ENCODE measurements at regions not wholly inside any gene's neighbourhood (a gene's known extent, or its start where the extent isn't known, plus 50 kb on each side); places are given as distances from the start of the nearest gene placed in this dataset.

GRCh38 chr3:54032598-54032997 is 89.8 kb upstream of the CACNA2D3 start:
- H3K4me3 ChIP-seq (ENCODE audit: low read depth, low read length), result no peak overlapping the region
- ChIA-PET POLR2A (no interaction called here), CTCF (no interaction called here)
- TF ChIP-seq CTCF (IDR thresholded peaks at IDR 0.05; ENCODE audit: insufficient read depth, low read depth, low read length), result no peak
- no peaks in the 10 kb centered on the region for H3K36me3 ChIP-seq (ENCODE audit: control insufficient read depth, insufficient read depth, low read length)
- no peaks in the 10 kb centered on the region for H3K27me3 ChIP-seq (ENCODE audit: control insufficient read depth, insufficient read depth, low read length)
- DNase-seq (ENCODE audit: low read depth), result no peak

- no peaks in the 10 kb centered on the region for H3K36me3 ChIP-seq (ENCODE audit: control insufficient read depth, insufficient read depth, low read length)
- ChIA-PET CTCF (interaction anchor here (0.7 kb wide), 1 partner anchor 13 kb away, joined by 3 read pairs; no protein-coding TSS in a partner anchor), POLR2A (no interaction called here)
- DNase-seq (ENCODE audit: low read depth), result no peak
- no peak for TF ChIP-seq CTCF (IDR thresholded peaks at IDR 0.05; ENCODE audit: insufficient read depth, low read depth, low read length)
- no peak overlapping the region for H3K4me3 ChIP-seq (ENCODE audit: low read depth, low read length)
- no peaks in the 10 kb centered on the region for H3K27me3 ChIP-seq (ENCODE audit: control insufficient read depth, insufficient read depth, low read length)
Measured at GRCh38 chr3:54028372-54028771, 94.0 kb upstream of the CACNA2D3 start.

DNA sequence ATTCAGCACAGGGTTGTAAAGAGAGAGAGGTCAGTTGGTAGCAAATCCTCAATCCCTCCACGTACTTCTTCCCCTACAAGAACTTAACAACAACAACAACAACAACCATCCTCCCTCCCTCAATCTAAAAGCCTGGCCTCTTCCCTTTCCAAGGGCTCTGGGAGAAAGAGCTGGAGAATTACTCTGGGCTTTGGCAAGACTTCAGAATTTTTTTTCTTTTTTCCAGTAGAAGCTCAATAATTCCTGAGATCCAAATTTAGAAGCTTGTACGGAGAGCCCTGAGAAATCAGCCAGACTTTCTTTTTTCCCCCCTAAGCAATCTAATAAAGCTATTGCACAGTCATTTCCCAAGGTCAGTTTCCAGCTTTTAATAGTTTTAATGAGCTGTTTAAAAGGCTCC is 95.8 kb upstream of the CACNA2D3 start:
- ChIA-PET CTCF (no interaction called here), POLR2A (no interaction called here)
- Histone ChIP-seq H3K36me3 (ENCODE audit: control insufficient read depth, insufficient read depth, low read length) (no peaks in the 10 kb centered on the region), H3K4me3 (ENCODE audit: low read depth, low read length) (no peak overlapping the region), H3K27me3 (ENCODE audit: control insufficient read depth, insufficient read depth, low read length) (no peaks in the 10 kb centered on the region)
- no peak for DNase-seq (ENCODE audit: low read depth)
- no peak for TF ChIP-seq CTCF (IDR thresholded peaks at IDR 0.05; ENCODE audit: insufficient read depth, low read depth, low read length)

DNA sequence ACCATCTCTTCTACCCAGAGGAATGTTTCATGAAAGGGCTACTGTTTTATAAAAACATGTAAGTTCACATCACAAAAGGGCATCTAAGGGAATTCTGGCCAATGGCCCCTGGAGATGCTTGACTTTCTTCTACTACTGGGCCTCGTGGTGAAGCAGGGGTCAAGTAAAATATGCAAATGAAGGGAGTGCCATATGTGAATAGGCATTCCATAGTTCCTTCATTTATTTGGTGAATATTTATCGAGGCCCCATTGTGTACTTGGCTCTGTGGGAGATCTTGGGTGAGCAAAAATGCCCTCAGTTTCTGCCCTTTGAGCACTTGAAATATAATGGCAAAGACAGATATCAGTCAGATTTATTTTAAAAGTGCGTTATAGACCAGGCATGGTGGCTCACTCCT is 101.3 kb upstream of the CACNA2D3 start:
- POLR2A ChIA-PET, result no interaction called here
- no peak for TF ChIP-seq CTCF (IDR thresholded peaks at IDR 0.05; ENCODE audit: insufficient read depth, low read depth, low read length)
- CTCF ChIA-PET, result no interaction called here
- Histone ChIP-seq H3K36me3 (ENCODE audit: control insufficient read depth, insufficient read depth, low read length) (no peaks in the 10 kb centered on the region), H3K27me3 (ENCODE audit: control insufficient read depth, insufficient read depth, low read length) (no peaks in the 10 kb centered on the region), H3K4me3 (ENCODE audit: low read depth, low read length) (no peak overlapping the region)
- DNase-seq (ENCODE audit: low read depth), result no peak

DNA sequence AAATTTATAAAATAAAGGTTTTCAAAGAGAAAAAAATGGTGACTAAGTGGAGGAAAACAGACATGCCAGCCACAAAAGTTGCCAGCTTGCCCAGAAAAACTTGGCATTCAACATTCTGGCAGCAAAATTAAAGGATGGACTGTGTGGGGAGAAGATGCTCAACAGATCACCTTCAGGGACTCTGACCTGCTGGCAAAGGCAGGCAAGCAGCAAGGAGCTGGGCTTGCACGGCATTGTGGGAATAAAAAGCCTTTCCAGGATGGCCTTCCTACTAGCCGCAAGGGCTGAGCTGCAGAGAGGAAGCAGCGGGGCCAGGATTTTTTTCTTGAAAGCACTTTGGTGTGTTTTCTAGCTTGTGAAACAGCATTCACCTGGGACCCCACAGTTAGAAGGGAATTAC is 101.9 kb upstream of the CACNA2D3 start:
- ChIA-PET CTCF (no interaction called here), POLR2A (no interaction called here)
- Histone ChIP-seq H3K4me3 (ENCODE audit: low read depth, low read length) (no peak overlapping the region), H3K36me3 (ENCODE audit: control insufficient read depth, insufficient read depth, low read length) (no peaks in the 10 kb centered on the region), H3K27me3 (ENCODE audit: control insufficient read depth, insufficient read depth, low read length) (no peaks in the 10 kb centered on the region)
- no peak for DNase-seq (ENCODE audit: low read depth)
- TF ChIP-seq CTCF (IDR thresholded peaks at IDR 0.05; ENCODE audit: insufficient read depth, low read depth, low read length), result no peak
